K562 (cell line): ENCODE measurements at regions not wholly inside any gene's neighbourhood (a gene's known extent, or its start where the extent isn't known, plus 50 kb on each side); places are given as distances from the start of the nearest gene placed in this dataset.

ENCODE experiments used
- ATAC-seq: fragments of 200-7000 bp; cut with Tn5 transposase; 3 replicates; pipeline ENCODE4 v1.9.1; 2020; ENCODE audit warnings: moderate library complexity
- BruUV-seq: library from RNA; stranded (reverse); fragments of 400-500 nt; replicated peaks from 2 replicates; lab custom pipeline; 2021; lab: Mats Ljungman, UMichigan
- CTCF ChIA-PET: fragments of 300-600 bp; formaldehyde crosslinking; extraction: SDS; loops from one replicate; lab custom pipeline; 2021; ENCODE audit warnings: low intra/inter-chr PET ratio; lab: Yijun Ruan, JAX
- POLR2A ChIA-PET: fragments of 300-600, 350-650 bp; sonication (Branson Sonifier 250); formaldehyde crosslinking; extraction: SDS; loops from one replicate; lab custom pipeline; 2021; ENCODE audit warnings: antibody characterized with exemption, inconsistent platforms; lab: Yijun Ruan, JAX
- DNase-seq, 4 experiments: peaks; one replicate each; pipeline versions ENCODE4 v3.0.0 to v3.0.0-alpha.2; 2011 to 2018; ENCODE audit warnings: low spot score in 3 of 4, mixed read lengths in 3 of 4; ENCODE audit errors: extremely low read depth in 1 of 4
- FAIRE-seq: peaks from 2 replicates; lab custom pipeline; 2011; peaks lifted over from hg19 to GRCh38; lab: Jason Lieb, UNC
- H2AFZ ChIP-seq: 2 replicates; pipeline ENCODE4 v1.6.0; 2011; ENCODE audit warnings: low read depth, low read length, control low read depth, inconsistent platforms
- H3K27ac ChIP-seq: fragments of 200-600 bp; 3 replicates; pipeline ENCODE4 v1.8.0; 2011; ENCODE audit warnings: low read depth, mild to moderate bottlenecking, control low read depth, inconsistent platforms, low read length, moderate library complexity, mixed read lengths; ENCODE audit errors: extremely low read depth
- H3K27me3 ChIP-seq, 2 experiments: fragments of 300-600 bp in 1 of 2; 2 replicates in 1 of 2; 3 replicates in 1 of 2; pipeline versions ENCODE4 v1.6.0 to v1.8.0; 2011; ENCODE audit warnings: inconsistent platforms in 2 of 2, low read length in 2 of 2, mild to moderate bottlenecking in 1 of 2, mixed read lengths in 1 of 2, moderate library complexity in 1 of 2; ENCODE audit not compliant: control insufficient read depth in 2 of 2, insufficient read depth in 2 of 2
- H3K36me3 ChIP-seq: fragments of 300-600 bp; 3 replicates; pipeline ENCODE4 v1.8.0; 2011; ENCODE audit warnings: mild to moderate bottlenecking, low read length, inconsistent platforms; ENCODE audit not compliant: control insufficient read depth, insufficient read depth
- H3K4me1 ChIP-seq, 2 experiments: fragments of 200-600 bp in 1 of 2; replicated peaks in 1 of 2; 2 replicates in 1 of 2; 3 replicates in 1 of 2; pipeline versions ENCODE4 v1.5.1 to v1.8.0; 2011; ENCODE audit warnings: inconsistent platforms in 2 of 2, low read length in 2 of 2, mild to moderate bottlenecking in 1 of 2, mixed read lengths in 1 of 2, moderate library complexity in 1 of 2; ENCODE audit not compliant: control insufficient read depth in 2 of 2, insufficient read depth in 2 of 2
- H3K4me2 ChIP-seq: 2 replicates; pipeline ENCODE4 v1.6.1; 2011; ENCODE audit warnings: low read length, control low read depth, inconsistent platforms, mixed read lengths; ENCODE audit not compliant: insufficient read depth
- H3K4me3 ChIP-seq: fragments of 200-600 bp; sonication (generic), shearing (Covaris generic); 2 replicates; pipeline ENCODE4 v1.5.1; 2016; ENCODE audit warnings: control low read depth, inconsistent platforms
- H3K79me2 ChIP-seq: fragments of 200-600 bp; 3 replicates; pipeline ENCODE4 v1.8.0; 2011; ENCODE audit warnings: low read length, inconsistent platforms; ENCODE audit not compliant: control insufficient read depth, insufficient read depth
- H3K9ac ChIP-seq, 2 experiments: 2 replicates each; pipeline versions ENCODE4 v1.6.0 to v1.6.1; 2011; ENCODE audit warnings: low read depth in 2 of 2, low read length in 2 of 2, control low read depth in 1 of 2, inconsistent platforms in 1 of 2, mild to moderate bottlenecking in 1 of 2, mixed read lengths in 1 of 2; ENCODE audit not compliant: insufficient read depth in 1 of 2
- H3K9me1 ChIP-seq: one replicate; pipeline ENCODE4 v1.6.0; 2011; ENCODE audit warnings: inconsistent platforms, mild to moderate bottlenecking, low read length, moderate library complexity; ENCODE audit not compliant: control insufficient read depth, insufficient read depth
- H3K9me3 ChIP-seq: replicated peaks from 2 replicates; pipeline ENCODE4 v1.5.1; 2011; ENCODE audit warnings: low read depth, low read length, inconsistent platforms; ENCODE audit not compliant: control insufficient read depth, insufficient read depth
- H4K20me1 ChIP-seq: replicated peaks from 2 replicates; pipeline ENCODE4 v1.6.1; 2011; ENCODE audit warnings: low read length, inconsistent platforms, mixed read lengths; ENCODE audit not compliant: control insufficient read depth, insufficient read depth
- BRCA1 ChIP-seq, 2 experiments: fragments of 450-650 bp in 1 of 2; sonication (generic) in 1 of 2; formaldehyde crosslinking in 1 of 2; IDR thresholded peaks; 2 replicates each; pipeline versions ENCODE4 v1.5.0 to v1.6.1; 2017 to 2020; ENCODE audit warnings: mild to moderate bottlenecking in 1 of 2, missing genetic modification reagents in 1 of 2
- BRD4 ChIP-seq: fragments of 200-600 bp; sonication (generic); IDR thresholded peaks from 2 replicates; pipeline ENCODE4 v1.6.1; 2017; ENCODE audit warnings: inconsistent platforms
- C11orf30 ChIP-seq: fragments of 450-650 bp; IDR thresholded peaks from 2 replicates; pipeline ENCODE4 v1.6.1; 2016; ENCODE audit warnings: low read depth, mild to moderate bottlenecking
- CBX2 ChIP-seq: fragments of 200-600 bp; sonication (generic); IDR thresholded peaks from one replicate; pipeline ENCODE4 v1.6.1; 2012; ENCODE audit warnings: mild to moderate bottlenecking, low read length, inconsistent platforms; ENCODE audit not compliant: insufficient read depth, poor library complexity, severe bottlenecking
- CREB1 ChIP-seq, 2 experiments: sonication (generic) in 1 of 2; formaldehyde crosslinking in 1 of 2; IDR thresholded peaks; 2 replicates each; pipeline versions ENCODE4 v1.6.1 to v1.8.0; 2012 to 2022; ENCODE audit warnings: inconsistent platforms in 1 of 2, mild to moderate bottlenecking in 1 of 2, missing genetic modification reagents in 1 of 2, moderate library complexity in 1 of 2
- EZH2 ChIP-seq: IDR thresholded peaks from 2 replicates; pipeline ENCODE4 v1.6.1; 2012; ENCODE audit warnings: low read depth, mild to moderate bottlenecking, inconsistent platforms, low read length, borderline replicate concordance
- HCFC1 ChIP-seq: IDR thresholded peaks from 2 replicates; pipeline ENCODE4 v1.6.1; 2012; ENCODE audit warnings: low read depth, low read length, improper control_type of control experiment
- HDAC2 ChIP-seq: fragments of 450-650 bp; IDR thresholded peaks from 2 replicates; pipeline ENCODE4 v1.6.1; 2016; ENCODE audit warnings: mild to moderate bottlenecking
- MAFF ChIP-seq: IDR thresholded peaks from 2 replicates; pipeline ENCODE4 v1.6.1; 2012; ENCODE audit warnings: low read length, improper control_type of control experiment
- MAFG ChIP-seq: fragments of 450-650 bp; conservative IDR thresholded peaks from 2 replicates; pipeline ENCODE4 v1.6.1; 2016; ENCODE audit warnings: missing genetic modification characterization, missing compliant biosample characterization
- MAFK ChIP-seq: IDR thresholded peaks from 2 replicates; pipeline ENCODE4 v1.6.1; 2011; ENCODE audit warnings: low read length, improper control_type of control experiment
- MTA1 ChIP-seq: fragments of 450-650 bp; IDR thresholded peaks from 2 replicates; pipeline ENCODE4 v1.6.1; 2017; ENCODE audit warnings: borderline replicate concordance
- NFE2L1 ChIP-seq: fragments of 450-650 bp; IDR thresholded peaks from 2 replicates; pipeline ENCODE4 v1.6.1; 2016; ENCODE audit warnings: missing genetic modification characterization, low read depth, mild to moderate bottlenecking, missing compliant biosample characterization, moderate library complexity, borderline replicate concordance
- POLR2H ChIP-seq: IDR thresholded peaks from 2 replicates; pipeline ENCODE4 v1.6.1; 2016; ENCODE audit warnings: missing genetic modification characterization, low read depth, mild to moderate bottlenecking, control low read depth, missing compliant biosample characterization, moderate library complexity
- RBM14 ChIP-seq: fragments of 200-400 bp; formaldehyde crosslinking; IDR thresholded peaks from 2 replicates; pipeline ENCODE4 v1.6.1; 2018; ENCODE audit warnings: low read depth, mild to moderate bottlenecking, low read length, moderate library complexity, borderline replicate concordance; ENCODE audit not compliant: insufficient read depth
- USF1 ChIP-seq: sonication (generic); formaldehyde crosslinking; IDR thresholded peaks from 2 replicates; pipeline ENCODE4 v1.9.0; 2022; ENCODE audit warnings: mild to moderate bottlenecking, missing genetic modification reagents
- ZNF12 ChIP-seq: sonication (generic); formaldehyde crosslinking; IDR thresholded peaks from 2 replicates; pipeline ENCODE4 v1.4.0; 2020; ENCODE audit warnings: mild to moderate bottlenecking, missing genetic modification reagents
- ZNF316 ChIP-seq: fragments of 450-650 bp; IDR thresholded peaks from 2 replicates; pipeline ENCODE4 v1.6.1; 2016
- ZNF431 ChIP-seq: sonication (generic); formaldehyde crosslinking; IDR thresholded peaks from 2 replicates; pipeline ENCODE4 v1.8.0; 2022; ENCODE audit warnings: mild to moderate bottlenecking, missing genetic modification reagents
- ZNF79 ChIP-seq: fragments of 250-450 bp; sonication (Bioruptor Pico); IDR thresholded peaks from 2 replicates; pipeline ENCODE4 v1.4.0; 2020; ENCODE audit warnings: low read depth, mild to moderate bottlenecking, moderate library complexity
- WGBS: fragments of 100-300 bp; shearing (Covaris generic); methylation state at CpG from one replicate; pipeline ENCODE4 v1.1.6; 2016; ENCODE audit warnings: low coverage, mixed read lengths; ENCODE audit not compliant: insufficient coverage; ENCODE audit errors: missing lambda C conversion rate; 5-methylcytosine and 5-hydroxymethylcytosine counted together
- in situ Hi-C: fragments of 300-500 bp; cut with MboI; formaldehyde crosslinking; loops from 4 replicates; pipeline ENCODE4 v1.15.0; 2018; ENCODE audit warnings: inconsistent platforms, mixed read lengths
- intact Hi-C: fragments of 100-400 bp; cut with micrococcal nuclease; formaldehyde crosslinking; loops from 2 replicates; pipeline ENCODE4 v1.14.2; 2022
- TF ChIP-seq, protein P1 (sequence below): IDR thresholded peaks from 3 replicates; pipeline ENCODE4 v1.6.1; 2011; ENCODE audit warnings: borderline replicate concordance, mild to moderate bottlenecking, moderate library complexity; ENCODE audit not compliant: insufficient read length; ENCODE audit errors: extremely low read depth

DNA sequence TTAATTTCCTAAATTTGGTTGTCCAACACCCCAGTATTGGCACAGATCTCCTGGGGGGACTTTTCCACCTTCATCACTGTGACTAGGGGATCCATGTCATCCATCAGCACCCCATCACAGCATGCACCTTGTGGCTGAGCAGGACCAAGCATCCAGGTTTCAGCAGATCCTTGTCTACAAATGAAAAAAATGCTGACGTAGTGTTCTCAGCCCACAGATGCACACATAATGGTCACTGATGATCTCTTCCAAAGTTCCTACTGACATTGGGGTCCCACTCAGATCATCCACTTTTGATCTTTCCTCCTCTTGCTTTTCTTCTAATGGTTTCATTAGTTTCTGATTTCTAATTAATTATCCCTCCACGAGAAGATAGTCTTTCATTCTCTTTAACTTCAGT lies 373.1 kb downstream of the TBX15 start:
- Histone ChIP-seq H3K4me3 (no peak overlapping the region), H3K27ac (no peak overlapping the region), H3K36me3 (no peaks in the 10 kb centered on the region), H3K9me3 (no peaks in the 10 kb centered on the region), H3K27me3 (no peaks in the 10 kb centered on the region), H2AFZ (no peak overlapping the region), H3K4me2 (no peak overlapping the region), H4K20me1 (no peaks in the 10 kb centered on the region), H3K9me1 (no peaks in the 10 kb centered on the region), H3K9ac (no peak overlapping the region), H3K79me2 (no peaks in the 10 kb centered on the region), H3K4me1 (no peaks in the 10 kb centered on the region)
- FAIRE-seq (no peak), DNase-seq (no peak), ATAC-seq (no peak)
- in situ Hi-C loops (no loop called here), intact Hi-C loops (no loop called here)
- ChIA-PET POLR2A (no interaction called here), CTCF (no interaction called here)
- no TSS peak for BruUV-seq
- 0% methylated on average over 2 of the region's 2 CpGs for WGBS
- no peak for TF ChIP-seq EZH2
- no peak for TF ChIP-seq HDAC2
- no peak for TF ChIP-seq BRCA1 (IDR thresholded peaks at IDR 0.05)
- TF ChIP-seq BRCA1 (CRISPR knock-in tag; IDR thresholded peaks at IDR 0.05) = no peak
- TF ChIP-seq, protein P1, sequence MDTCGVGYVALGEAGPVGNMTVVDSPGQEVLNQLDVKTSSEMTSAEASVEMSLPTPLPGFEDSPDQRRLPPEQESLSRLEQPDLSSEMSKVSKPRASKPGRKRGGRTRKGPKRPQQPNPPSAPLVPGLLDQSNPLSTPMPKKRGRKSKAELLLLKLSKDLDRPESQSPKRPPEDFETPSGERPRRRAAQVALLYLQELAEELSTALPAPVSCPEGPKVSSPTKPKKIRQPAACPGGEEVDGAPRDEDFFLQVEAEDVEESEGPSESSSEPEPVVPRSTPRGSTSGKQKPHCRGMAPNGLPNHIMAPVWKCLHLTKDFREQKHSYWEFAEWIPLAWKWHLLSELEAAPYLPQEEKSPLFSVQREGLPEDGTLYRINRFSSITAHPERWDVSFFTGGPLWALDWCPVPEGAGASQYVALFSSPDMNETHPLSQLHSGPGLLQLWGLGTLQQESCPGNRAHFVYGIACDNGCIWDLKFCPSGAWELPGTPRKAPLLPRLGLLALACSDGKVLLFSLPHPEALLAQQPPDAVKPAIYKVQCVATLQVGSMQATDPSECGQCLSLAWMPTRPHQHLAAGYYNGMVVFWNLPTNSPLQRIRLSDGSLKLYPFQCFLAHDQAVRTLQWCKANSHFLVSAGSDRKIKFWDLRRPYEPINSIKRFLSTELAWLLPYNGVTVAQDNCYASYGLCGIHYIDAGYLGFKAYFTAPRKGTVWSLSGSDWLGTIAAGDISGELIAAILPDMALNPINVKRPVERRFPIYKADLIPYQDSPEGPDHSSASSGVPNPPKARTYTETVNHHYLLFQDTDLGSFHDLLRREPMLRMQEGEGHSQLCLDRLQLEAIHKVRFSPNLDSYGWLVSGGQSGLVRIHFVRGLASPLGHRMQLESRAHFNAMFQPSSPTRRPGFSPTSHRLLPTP = no peak
- peak; percentile 48; the same call in 1 of the 2 replicates for TF ChIP-seq MAFG (tag)
- TF ChIP-seq RBM14 = no peak
- peak; percentile 61 for TF ChIP-seq MAFK
- TF ChIP-seq ZNF316 = peak; percentile 57
- no peak for TF ChIP-seq CREB1 (IDR thresholded peaks at IDR 0.05)
- TF ChIP-seq CREB1 (CRISPR knock-in tag; IDR thresholded peaks at IDR 0.05) = no peak
- no peak for TF ChIP-seq POLR2H (tag)
- TF ChIP-seq NFE2L1 (tag) = no peak
- peak; percentile 39; the same call in 1 of the 2 replicates for TF ChIP-seq C11orf30
- no peak for TF ChIP-seq USF1 (CRISPR knock-in tag)
- TF ChIP-seq MTA1 = no peak
- no peak for TF ChIP-seq ZNF12
- TF ChIP-seq MAFF = peak; percentile 66
- TF ChIP-seq BRD4 = no peak
- no peak for TF ChIP-seq ZNF79 (CRISPR knock-in tag)
- no peak for TF ChIP-seq ZNF431 (CRISPR knock-in tag)
- TF ChIP-seq HCFC1 = no peak
- no peak for TF ChIP-seq CBX2
